Astrocyte (in vitro differentiated cells and primary cell): ENCODE measurements at regions not wholly inside any gene's neighbourhood (a gene's known extent, or its start where the extent isn't known, plus 50 kb on each side); places are given as distances from the start of the nearest gene placed in this dataset.
"Not testable (repeated sequence)": the region's sequence is repeated elsewhere in the genome, so short reads cannot be mapped to it uniquely, and the experiment has no call there.

Experiments used
- DNase-seq: peaks from one replicate; pipeline ENCODE4 v3.0.0-alpha.2; 2010; ENCODE audit warnings: low read depth
- FAIRE-seq: peaks from 2 replicates; lab custom pipeline; 2011; peaks lifted over from hg19 to GRCh38; lab: Jason Lieb, UNC
- H2AFZ ChIP-seq: 2 replicates; pipeline ENCODE4 v1.6.0; 2012; ENCODE audit warnings: low read depth, low read length, inconsistent platforms
- H3K27ac ChIP-seq: 2 replicates; pipeline ENCODE4 v1.5.1; 2011; ENCODE audit warnings: low read depth, low read length, inconsistent platforms
- H3K27me3 ChIP-seq: 2 replicates; pipeline ENCODE4 v1.6.0; 2011; ENCODE audit warnings: low read length, inconsistent platforms; ENCODE audit not compliant: insufficient read depth
- H3K36me3 ChIP-seq: 2 replicates; pipeline ENCODE4 v1.5.1; 2011; ENCODE audit warnings: low read length, inconsistent platforms; ENCODE audit not compliant: insufficient read depth
- H3K4me1 ChIP-seq: 2 replicates; pipeline ENCODE4 v1.5.1; 2011; ENCODE audit warnings: low read length, inconsistent platforms; ENCODE audit not compliant: insufficient read depth
- H3K4me2 ChIP-seq: 2 replicates; pipeline ENCODE4 v1.6.0; 2012; ENCODE audit warnings: low read length, inconsistent platforms
- H3K4me3 ChIP-seq: 2 replicates; pipeline ENCODE4 v1.5.1; 2011; ENCODE audit warnings: low read depth, mild to moderate bottlenecking, low read length, inconsistent platforms; ENCODE audit not compliant: insufficient read depth
- H3K79me2 ChIP-seq: 2 replicates; pipeline ENCODE4 v1.6.0; 2012; ENCODE audit warnings: mild to moderate bottlenecking, low read length, inconsistent platforms; ENCODE audit not compliant: insufficient read depth
- H3K9ac ChIP-seq: 2 replicates; pipeline ENCODE4 v1.6.0; 2012; ENCODE audit warnings: mild to moderate bottlenecking, low read length, inconsistent platforms
- H3K9me3 ChIP-seq: 2 replicates; pipeline ENCODE4 v1.5.1; 2012; ENCODE audit warnings: low read depth, mild to moderate bottlenecking, low read length, inconsistent platforms; ENCODE audit not compliant: insufficient read depth
- H4K20me1 ChIP-seq: 2 replicates; pipeline ENCODE4 v1.6.0; 2012; ENCODE audit warnings: low read length, inconsistent platforms; ENCODE audit not compliant: insufficient read depth
- H3K27ac Mint-ChIP-seq: one replicate; pipeline ENCODE4 v1.8.0; 2021; ENCODE audit warnings: mild to moderate bottlenecking, mixed read lengths; ENCODE audit not compliant: unreplicated experiment
- H3K27me3 Mint-ChIP-seq: one replicate; pipeline ENCODE4 v1.8.0; 2021; ENCODE audit warnings: low read depth, mixed read lengths; ENCODE audit not compliant: unreplicated experiment
- H3K36me3 Mint-ChIP-seq: one replicate; pipeline ENCODE4 v1.8.0; 2021; ENCODE audit warnings: low read depth, mixed read lengths; ENCODE audit not compliant: unreplicated experiment
- H3K4me1 Mint-ChIP-seq: one replicate; pipeline ENCODE4 v1.8.0; 2021; ENCODE audit warnings: low read depth, mixed read lengths; ENCODE audit not compliant: unreplicated experiment
- H3K4me3 Mint-ChIP-seq: one replicate; pipeline ENCODE4 v1.8.0; 2021; ENCODE audit warnings: mild to moderate bottlenecking, moderate library complexity, mixed read lengths; ENCODE audit not compliant: unreplicated experiment
- H3K9me3 Mint-ChIP-seq: one replicate; pipeline ENCODE4 v1.8.0; 2021; ENCODE audit warnings: mild to moderate bottlenecking, mixed read lengths; ENCODE audit not compliant: unreplicated experiment
- CTCF ChIP-seq: IDR thresholded peaks from 2 replicates; pipeline ENCODE4 v1.5.1; 2011; ENCODE audit warnings: low read depth, mild to moderate bottlenecking, inconsistent platforms, low read length, moderate library complexity; ENCODE audit not compliant: insufficient read depth
- EZH2 ChIP-seq: IDR thresholded peaks from 2 replicates; pipeline ENCODE4 v1.6.1; 2012; ENCODE audit warnings: mild to moderate bottlenecking, low read length, inconsistent platforms; ENCODE audit not compliant: insufficient read depth

GRCh38 chr2:53127061-53127650, 640.4 kb upstream of the CHAC2 start:
- FAIRE-seq (no peak), DNase-seq (no peak)
- H3K4me2 ChIP-seq, result no peak overlapping the region
- Mint-ChIP-seq H3K4me1 (peaks cover 43% of the 10 kb centered on the region), H3K4me3 (no peak overlapping the region), H3K36me3 (no peaks in the 10 kb centered on the region), H3K27ac (peak overlapping the region; percentile 23), H3K9me3 (no peaks in the 10 kb centered on the region), H3K27me3 (no peaks in the 10 kb centered on the region)
- H3K27ac ChIP-seq, result no peak overlapping the region
- no peaks in the 10 kb centered on the region for H3K79me2 ChIP-seq
- no peaks in the 10 kb centered on the region for H4K20me1 ChIP-seq
- TF ChIP-seq CTCF (no peak), EZH2 (no peak)
- H3K9ac ChIP-seq, result no peak overlapping the region
- no peaks in the 10 kb centered on the region for H3K36me3 ChIP-seq
- peaks cover 24% of the 10 kb centered on the region for H3K4me1 ChIP-seq
- no peak overlapping the region for H3K4me3 ChIP-seq
- H3K9me3 ChIP-seq, result no peaks in the 10 kb centered on the region
- H2AFZ ChIP-seq, result no peak overlapping the region
- H3K27me3 ChIP-seq, result no peaks in the 10 kb centered on the region

- Histone ChIP-seq H3K79me2 (no peaks in the 10 kb centered on the region), H4K20me1 (no peaks in the 10 kb centered on the region), H3K27ac (no peak overlapping the region), H2AFZ (no peak overlapping the region), H3K4me1 (no peaks in the 10 kb centered on the region), H3K36me3 (no peaks in the 10 kb centered on the region), H3K4me2 (no peak overlapping the region), H3K27me3 (no peaks in the 10 kb centered on the region), H3K4me3 (no peak overlapping the region), H3K9ac (no peak overlapping the region), H3K9me3 (no peaks in the 10 kb centered on the region)
- Mint-ChIP-seq H3K36me3 (no peaks in the 10 kb centered on the region), H3K4me1 (no peaks in the 10 kb centered on the region), H3K4me3 (no peak overlapping the region), H3K27me3 (no peaks in the 10 kb centered on the region), H3K27ac (no peak overlapping the region), H3K9me3 (peaks cover 2% of the 10 kb centered on the region)
- TF ChIP-seq EZH2 (no peak), CTCF (no peak)
- FAIRE-seq (no peak), DNase-seq (no peak)
Measured at GRCh38 chr2:53114991-53115390, 652.6 kb upstream of the CHAC2 start.

GRCh38 chr2:53114582-53114981, 653.0 kb upstream of the CHAC2 start:
- no peak overlapping the region for H3K4me2 ChIP-seq
- FAIRE-seq (no peak), DNase-seq (no peak)
- no peak overlapping the region for H3K9ac ChIP-seq
- no peaks in the 10 kb centered on the region for H3K27me3 ChIP-seq
- Mint-ChIP-seq H3K27me3 (no peaks in the 10 kb centered on the region), H3K9me3 (peaks cover 2% of the 10 kb centered on the region), H3K27ac (no peak overlapping the region), H3K4me3 (no peak overlapping the region), H3K36me3 (no peaks in the 10 kb centered on the region), H3K4me1 (no peaks in the 10 kb centered on the region)
- no peaks in the 10 kb centered on the region for H3K36me3 ChIP-seq
- no peaks in the 10 kb centered on the region for H3K9me3 ChIP-seq
- H3K4me1 ChIP-seq, result no peaks in the 10 kb centered on the region
- H3K79me2 ChIP-seq, result no peaks in the 10 kb centered on the region
- TF ChIP-seq EZH2 (no peak), CTCF (no peak)
- no peaks in the 10 kb centered on the region for H4K20me1 ChIP-seq
- no peak overlapping the region for H3K4me3 ChIP-seq
- H3K27ac ChIP-seq, result no peak overlapping the region
- no peak overlapping the region for H2AFZ ChIP-seq

- H3K36me3 Mint-ChIP-seq, H3K79me2 ChIP-seq, H2AFZ ChIP-seq, H3K27ac ChIP-seq, H3K4me1 Mint-ChIP-seq, H3K9ac ChIP-seq, H3K27me3 Mint-ChIP-seq, H3K4me3 Mint-ChIP-seq, H4K20me1 ChIP-seq, H3K4me1 ChIP-seq, H3K4me3 ChIP-seq, DNase-seq, H3K4me2 ChIP-seq, FAIRE-seq, H3K36me3 ChIP-seq, H3K9me3 ChIP-seq, H3K9me3 Mint-ChIP-seq, H3K27ac Mint-ChIP-seq, H3K27me3 ChIP-seq: not testable (repeated sequence)
Measured at GRCh38 chr2:53112408-53112807, 655.2 kb upstream of the CHAC2 start.
